Activated B cell treated with CpG ODN at 0.5 μM for 24 hours (primary cell): ENCODE measurements at regions not wholly inside any gene's neighbourhood (a gene's known extent, or its start where the extent isn't known, plus 50 kb on each side); places are given as distances from the start of the nearest gene placed in this dataset.

Experiments used
- ATAC-seq: fragments of 200-7000 bp; cut with Tn5 transposase; one replicate; pipeline ENCODE4 v1.10.0; 2021; ENCODE audit warnings: low read depth, mild to moderate bottlenecking, moderate library complexity
- CTCF ChIA-PET: fragments of 350-600 bp; sonication (Branson Sonifier 250); formaldehyde crosslinking; loops from one replicate; lab custom pipeline; 2021; ENCODE audit warnings: antibody characterized with exemption; lab: Charles Lee
- POLR2A ChIA-PET: fragments of 350-600 bp; sonication (Branson Sonifier 250); formaldehyde crosslinking; loops from one replicate; lab custom pipeline; 2021; ENCODE audit warnings: antibody characterized with exemption; lab: Charles Lee
- DNase-seq: peaks from one replicate; pipeline ENCODE4 v3.0.0; 2022
- H3K27ac Mint-ChIP-seq: one replicate; pipeline ENCODE4 v1.8.0; 2020; ENCODE audit warnings: mixed read lengths
- H3K27me3 Mint-ChIP-seq: one replicate; pipeline ENCODE4 v1.8.0; 2021; ENCODE audit warnings: mixed read lengths
- H3K36me3 Mint-ChIP-seq: one replicate; pipeline ENCODE4 v1.8.0; 2021; ENCODE audit warnings: low read depth, mixed read lengths
- H3K4me1 Mint-ChIP-seq: one replicate; pipeline ENCODE4 v1.8.0; 2021; ENCODE audit warnings: mixed read lengths
- H3K4me3 Mint-ChIP-seq: one replicate; pipeline ENCODE4 v1.8.0; 2020; ENCODE audit warnings: mild to moderate bottlenecking, mixed read lengths
- H3K9me3 Mint-ChIP-seq: one replicate; pipeline ENCODE4 v1.8.0; 2020; ENCODE audit warnings: mixed read lengths
- intact Hi-C: fragments of 100-400 bp; cut with micrococcal nuclease; formaldehyde crosslinking; loops from one replicate; pipeline ENCODE4 v1.15.1; 2024
- TF ChIP-seq, protein P1 (sequence below): fragments of 200-600 bp; IDR thresholded peaks from one replicate; pipeline ENCODE4 v1.8.0; 2022; ENCODE audit warnings: antibody characterized with exemption, mild to moderate bottlenecking

DNA sequence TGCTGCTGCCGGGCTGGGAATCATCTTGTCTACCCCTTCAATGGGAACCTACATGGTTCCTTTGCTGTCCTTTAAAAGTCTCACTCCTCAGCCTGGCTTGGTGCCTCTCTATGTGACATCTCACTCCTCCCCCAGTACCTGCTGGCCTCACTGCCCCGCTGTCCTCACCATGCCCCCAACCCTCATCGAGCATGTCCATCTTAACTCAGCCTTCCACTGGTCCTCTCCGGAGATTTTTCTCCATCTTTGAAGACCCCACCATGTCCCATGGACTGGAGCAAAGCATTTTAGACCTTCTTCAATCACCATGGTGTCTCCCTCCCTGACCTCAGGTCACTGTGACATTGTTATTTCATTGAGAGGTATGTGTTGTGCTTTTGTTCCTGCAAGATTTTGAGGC is 58.1 kb upstream of the SIX3 start:
- H3K27me3 Mint-ChIP-seq, result peaks cover 18% of the 10 kb centered on the region
- ATAC-seq (no peak), DNase-seq (no peak)
- no peak overlapping the region for H3K4me3 Mint-ChIP-seq
- ChIA-PET POLR2A (no interaction called here), CTCF (no interaction called here)
- no peak overlapping the region for H3K27ac Mint-ChIP-seq
- no peaks in the 10 kb centered on the region for H3K4me1 Mint-ChIP-seq
- intact Hi-C loops, result no loop called here
- TF ChIP-seq, protein P1, sequence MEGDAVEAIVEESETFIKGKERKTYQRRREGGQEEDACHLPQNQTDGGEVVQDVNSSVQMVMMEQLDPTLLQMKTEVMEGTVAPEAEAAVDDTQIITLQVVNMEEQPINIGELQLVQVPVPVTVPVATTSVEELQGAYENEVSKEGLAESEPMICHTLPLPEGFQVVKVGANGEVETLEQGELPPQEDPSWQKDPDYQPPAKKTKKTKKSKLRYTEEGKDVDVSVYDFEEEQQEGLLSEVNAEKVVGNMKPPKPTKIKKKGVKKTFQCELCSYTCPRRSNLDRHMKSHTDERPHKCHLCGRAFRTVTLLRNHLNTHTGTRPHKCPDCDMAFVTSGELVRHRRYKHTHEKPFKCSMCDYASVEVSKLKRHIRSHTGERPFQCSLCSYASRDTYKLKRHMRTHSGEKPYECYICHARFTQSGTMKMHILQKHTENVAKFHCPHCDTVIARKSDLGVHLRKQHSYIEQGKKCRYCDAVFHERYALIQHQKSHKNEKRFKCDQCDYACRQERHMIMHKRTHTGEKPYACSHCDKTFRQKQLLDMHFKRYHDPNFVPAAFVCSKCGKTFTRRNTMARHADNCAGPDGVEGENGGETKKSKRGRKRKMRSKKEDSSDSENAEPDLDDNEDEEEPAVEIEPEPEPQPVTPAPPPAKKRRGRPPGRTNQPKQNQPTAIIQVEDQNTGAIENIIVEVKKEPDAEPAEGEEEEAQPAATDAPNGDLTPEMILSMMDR, result no peak
- no peaks in the 10 kb centered on the region for H3K36me3 Mint-ChIP-seq
- H3K9me3 Mint-ChIP-seq, result no peaks in the 10 kb centered on the region

DNA sequence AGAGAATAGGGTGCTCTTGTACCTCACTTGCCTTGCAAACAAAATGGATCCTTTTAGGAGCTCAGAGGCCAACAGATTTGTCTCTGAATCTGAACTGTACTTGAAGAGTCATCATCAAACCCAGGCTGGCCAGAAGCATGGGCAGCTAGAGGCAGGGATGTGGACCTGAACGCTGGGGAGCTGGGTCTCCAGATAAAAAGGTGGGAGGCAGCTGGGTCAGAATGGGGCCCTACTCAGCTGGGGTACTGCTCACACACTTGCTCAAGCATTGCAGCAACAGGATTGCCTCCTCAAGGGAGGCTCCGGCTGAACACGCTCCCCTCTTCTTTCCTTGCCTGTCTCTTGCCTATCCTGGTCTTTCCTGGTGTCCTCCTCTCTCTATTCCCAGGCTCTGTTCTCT is 57.3 kb upstream of the SIX3 start:
- H3K4me1 Mint-ChIP-seq, result no peaks in the 10 kb centered on the region
- H3K27ac Mint-ChIP-seq, result no peak overlapping the region
- H3K4me3 Mint-ChIP-seq, result no peak overlapping the region
- no peak for DNase-seq
- no peak for ATAC-seq
- H3K27me3 Mint-ChIP-seq, result peaks cover 17% of the 10 kb centered on the region
- ChIA-PET CTCF (no interaction called here), POLR2A (no interaction called here)
- intact Hi-C loops, result no loop called here
- H3K36me3 Mint-ChIP-seq, result no peaks in the 10 kb centered on the region
- no peaks in the 10 kb centered on the region for H3K9me3 Mint-ChIP-seq
- TF ChIP-seq, protein P1, result no peak

DNA sequence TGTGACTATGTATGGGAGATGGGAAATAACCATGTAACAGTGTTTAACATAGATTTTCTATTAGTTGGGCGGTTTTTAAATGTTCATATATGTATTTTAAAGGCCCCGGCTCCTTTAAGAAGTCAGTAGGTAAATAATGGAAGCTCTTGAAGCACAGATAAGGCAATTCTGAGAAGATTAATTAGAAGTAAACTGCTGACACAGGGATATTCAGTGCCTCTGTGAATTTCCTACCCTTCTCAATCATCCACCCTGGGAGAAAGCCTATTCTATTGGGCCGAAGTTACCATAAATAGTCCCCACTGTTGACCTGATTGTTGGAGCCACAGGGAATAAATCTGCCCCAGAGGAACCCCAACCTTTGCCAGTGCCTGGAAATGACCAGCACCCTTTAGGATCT is 56.8 kb upstream of the SIX3 start:
- Mint-ChIP-seq H3K4me1 (no peaks in the 10 kb centered on the region), H3K4me3 (no peak overlapping the region), H3K36me3 (no peaks in the 10 kb centered on the region), H3K9me3 (peaks cover under 1% of the 10 kb centered on the region), H3K27me3 (peaks cover 17% of the 10 kb centered on the region), H3K27ac (no peak overlapping the region)
- DNase-seq (no peak), ATAC-seq (no peak)
- CTCF ChIA-PET, result no interaction called here
- intact Hi-C loops, result no loop called here
- TF ChIP-seq, protein P1, result no peak
- POLR2A ChIA-PET, result no interaction called here

DNA sequence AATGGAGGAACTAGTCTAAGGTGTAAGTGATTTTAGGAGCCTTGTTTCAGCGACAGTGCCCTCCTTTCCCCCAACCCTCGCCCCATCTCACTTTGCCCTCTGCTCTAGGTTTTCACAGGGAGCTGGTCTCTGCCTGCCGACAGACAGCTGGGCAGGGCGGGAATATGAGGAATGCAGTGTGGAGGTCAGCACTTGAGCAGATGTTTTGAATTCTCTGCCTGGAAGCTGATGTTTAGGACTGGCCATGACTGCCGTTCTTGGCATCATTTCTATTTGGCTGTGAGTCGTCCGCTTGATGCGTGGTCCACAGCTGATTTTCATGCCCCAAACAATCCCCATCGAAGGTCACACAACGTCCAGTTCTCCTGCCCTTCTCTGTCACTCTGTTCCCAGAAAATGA is 55.1 kb upstream of the SIX3 start:
- Mint-ChIP-seq H3K27me3 (peaks cover 17% of the 10 kb centered on the region), H3K4me3 (no peak overlapping the region), H3K36me3 (no peaks in the 10 kb centered on the region), H3K27ac (no peak overlapping the region), H3K4me1 (no peaks in the 10 kb centered on the region), H3K9me3 (peaks cover 5% of the 10 kb centered on the region)
- ATAC-seq (no peak), DNase-seq (no peak)
- ChIA-PET POLR2A (no interaction called here), CTCF (no interaction called here)
- intact Hi-C loops, result no loop called here
- TF ChIP-seq, protein P1, result no peak

DNA sequence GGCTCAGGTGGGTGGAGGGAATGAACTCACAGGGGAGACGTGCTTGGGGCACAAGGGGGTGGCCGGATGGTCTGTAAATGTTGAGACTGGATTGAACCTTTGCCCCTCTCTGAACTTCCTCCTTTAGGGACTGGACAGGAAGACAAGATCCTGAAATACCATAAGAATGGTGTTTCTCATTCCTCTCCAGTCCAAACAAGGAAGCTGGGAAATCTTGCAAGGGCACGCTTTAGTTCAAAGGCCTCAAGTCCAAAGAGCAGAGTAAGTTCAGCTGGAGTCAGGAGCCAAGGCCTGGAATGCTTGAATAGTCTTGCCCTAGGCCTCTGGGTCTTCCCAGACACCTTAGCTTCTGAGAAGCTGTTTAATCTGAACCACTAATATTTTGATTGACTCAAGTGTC is 52.4 kb upstream of the SIX3 start:
- ChIA-PET CTCF (no interaction called here), POLR2A (no interaction called here)
- H3K36me3 Mint-ChIP-seq, result peaks cover 4% of the 10 kb centered on the region
- intact Hi-C loops, result no loop called here
- H3K4me1 Mint-ChIP-seq, result no peaks in the 10 kb centered on the region
- ATAC-seq (no peak), DNase-seq (no peak)
- TF ChIP-seq, protein P1, result no peak
- H3K27me3 Mint-ChIP-seq, result peaks cover 18% of the 10 kb centered on the region
- peaks cover 20% of the 10 kb centered on the region for H3K9me3 Mint-ChIP-seq
- no peak overlapping the region for H3K27ac Mint-ChIP-seq
- H3K4me3 Mint-ChIP-seq, result no peak overlapping the region
